Activated naive CD4-positive, alpha-beta T cell treated with anti-CD3 and anti-CD28 coated beads, Interleukin-2, amount 50 U/mL, for 72 hours (primary cell): ENCODE measurements at regions not wholly inside any gene's neighbourhood (a gene's known extent, or its start where the extent isn't known, plus 50 kb on each side); places are given as distances from the start of the nearest gene placed in this dataset.

Experiments
- ATAC-seq, 2 donors: fragments of 150-1000 bp; cut with Tn5 transposase; 2 replicates each; pipeline ENCODE4 v1.10.0; 2021; ENCODE audit warnings: mild to moderate bottlenecking in 2 of 2, moderate library complexity in 2 of 2
- DNase-seq, 2 donors: peaks; one replicate each; pipeline ENCODE4 v3.0.0; 2021 to 2022; ENCODE audit warnings: low spot score in 2 of 2
- H3K27ac Mint-ChIP-seq, 2 donors: one replicate each; pipeline ENCODE4 v1.8.0; 2022; ENCODE audit warnings: mild to moderate bottlenecking in 2 of 2, mixed read lengths in 2 of 2
- H3K36me3 Mint-ChIP-seq, 2 donors: one replicate each; pipeline ENCODE4 v1.8.0; 2022; ENCODE audit warnings: mixed read lengths in 2 of 2
- H3K9me3 Mint-ChIP-seq, 2 donors: one replicate each; pipeline ENCODE4 v1.8.0; 2022; ENCODE audit warnings: mixed read lengths in 2 of 2

GRCh38 chr14:32006263-32007110, 70.6 kb upstream of the ARHGAP5 start:
- H3K36me3 Mint-ChIP-seq, result no peaks in the 10 kb centered on the region
- H3K27ac Mint-ChIP-seq, result peak overlapping the region in 1 of 2 donors; percentile 22
- ATAC-seq, result no peak
- no peaks in the 10 kb centered on the region for H3K9me3 Mint-ChIP-seq
- DNase-seq, result no peak

GRCh38 chr14:32007755-32008362, 69.2 kb upstream of the ARHGAP5 start:
- Mint-ChIP-seq H3K36me3 (no peaks in the 10 kb centered on the region), H3K27ac (no peak overlapping the region), H3K9me3 (no peaks in the 10 kb centered on the region)
- DNase-seq (no peak), ATAC-seq (no peak)

- H3K27ac Mint-ChIP-seq, result no peak overlapping the region
- DNase-seq, result no peak
These were observed 68.4 kb upstream of the ARHGAP5 start for GRCh38 chr14:32008602-32009193.

GRCh38 chr14:32009221-32009975, 67.7 kb upstream of the ARHGAP5 start:
- no peak for ATAC-seq
- H3K36me3 Mint-ChIP-seq, result no peaks in the 10 kb centered on the region
- DNase-seq, result no peak
- no peaks in the 10 kb centered on the region for H3K9me3 Mint-ChIP-seq
- H3K27ac Mint-ChIP-seq, result no peak overlapping the region

More at GRCh38 chr14:32008602-32009193, 68.4 kb upstream of the ARHGAP5 start:
- H3K9me3 Mint-ChIP-seq, result no peaks in the 10 kb centered on the region
- no peak for ATAC-seq
- H3K36me3 Mint-ChIP-seq, result no peaks in the 10 kb centered on the region

DNA sequence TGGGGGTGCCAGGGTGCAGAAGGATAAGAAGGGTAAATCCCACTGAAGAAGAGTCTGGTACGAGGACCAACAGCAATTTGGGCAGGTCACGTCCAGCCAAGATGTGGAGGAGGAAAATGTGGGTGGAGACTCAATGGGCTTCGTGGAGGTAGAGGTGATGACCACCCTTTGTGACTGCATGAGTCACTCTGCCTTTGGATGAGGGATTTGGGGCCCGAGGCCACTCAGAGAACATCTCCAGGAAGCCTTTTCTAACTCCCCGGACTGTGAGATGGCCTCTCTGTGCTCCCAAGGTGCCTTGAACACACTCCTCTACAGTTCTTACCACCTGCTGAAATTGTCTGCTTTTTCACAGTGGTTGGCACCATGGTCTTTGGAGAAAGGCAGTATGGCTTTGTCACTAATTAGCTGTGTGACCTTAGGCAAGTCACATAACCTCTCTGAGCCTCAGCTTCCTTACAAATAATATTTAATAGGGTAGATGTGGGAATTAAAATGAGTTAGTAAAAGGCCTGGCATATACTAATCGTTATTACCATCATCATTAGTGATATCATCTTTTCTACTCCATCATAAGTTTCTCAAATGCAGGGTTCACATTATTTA, 67.0 kb upstream of the ARHGAP5 start:
- H3K9me3 Mint-ChIP-seq, result no peaks in the 10 kb centered on the region
- ATAC-seq, result no peak
- DNase-seq, result no peak
- no peak overlapping the region for H3K27ac Mint-ChIP-seq
- no peaks in the 10 kb centered on the region for H3K36me3 Mint-ChIP-seq

DNA sequence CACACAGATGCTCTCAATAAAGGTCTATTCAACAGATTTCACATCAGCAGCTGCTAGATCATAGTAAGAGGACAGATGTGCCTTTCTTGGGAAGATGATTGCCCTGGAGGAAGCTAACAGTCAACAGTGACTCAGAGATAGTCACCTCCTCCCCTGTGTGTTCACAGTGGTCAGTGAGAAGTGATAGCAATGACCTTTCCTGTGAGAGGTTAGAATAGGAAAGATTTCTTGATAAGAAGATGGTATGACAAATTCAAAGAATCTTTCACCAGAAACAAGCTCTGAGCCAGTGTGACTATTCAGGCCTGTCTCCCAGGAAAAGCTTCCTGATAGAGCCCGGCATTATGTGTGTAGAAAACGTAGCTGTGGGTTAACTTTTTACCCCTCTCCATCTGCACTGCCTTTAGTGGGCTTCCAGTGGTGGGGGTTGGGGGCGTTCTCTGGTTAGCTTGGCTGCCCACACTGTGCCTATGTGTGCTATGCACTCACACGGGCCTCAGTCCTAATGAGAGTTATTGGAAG, 66.4 kb upstream of the ARHGAP5 start:
- H3K36me3 Mint-ChIP-seq, result no peaks in the 10 kb centered on the region
- DNase-seq (no peak), ATAC-seq (peak in 1 of 2 donors; percentile 73)
- H3K9me3 Mint-ChIP-seq, result no peaks in the 10 kb centered on the region
- no peak overlapping the region for H3K27ac Mint-ChIP-seq

- Mint-ChIP-seq H3K27ac (no peak overlapping the region), H3K9me3 (no peaks in the 10 kb centered on the region), H3K36me3 (no peaks in the 10 kb centered on the region)
- DNase-seq (no peak), ATAC-seq (no peak)
These were observed 65.9 kb upstream of the ARHGAP5 start for GRCh38 chr14:32011225-32011624.

- H3K9me3 Mint-ChIP-seq, result no peaks in the 10 kb centered on the region
- ATAC-seq (no peak), DNase-seq (no peak)
- H3K36me3 Mint-ChIP-seq, result no peaks in the 10 kb centered on the region
- no peak overlapping the region for H3K27ac Mint-ChIP-seq
These were observed 65.0 kb upstream of the ARHGAP5 start for GRCh38 chr14:32012062-32012461.

- Mint-ChIP-seq H3K36me3 (no peaks in the 10 kb centered on the region), H3K9me3 (no peaks in the 10 kb centered on the region), H3K27ac (no peak overlapping the region)
- DNase-seq (no peak), ATAC-seq (no peak)
These were observed 64.5 kb upstream of the ARHGAP5 start for GRCh38 chr14:32012571-32012970.

GRCh38 chr14:32013083-32013482, 64.0 kb upstream of the ARHGAP5 start:
- DNase-seq, result no peak
- no peak for ATAC-seq
- Mint-ChIP-seq H3K27ac (no peak overlapping the region), H3K9me3 (no peaks in the 10 kb centered on the region), H3K36me3 (no peaks in the 10 kb centered on the region)

GRCh38 chr14:32014057-32014456, 63.0 kb upstream of the ARHGAP5 start:
- ATAC-seq (no peak), DNase-seq (no peak)
- Mint-ChIP-seq H3K9me3 (no peaks in the 10 kb centered on the region), H3K36me3 (no peaks in the 10 kb centered on the region), H3K27ac (no peak overlapping the region)

GRCh38 chr14:32014498-32014897, 62.6 kb upstream of the ARHGAP5 start:
- no peaks in the 10 kb centered on the region for H3K36me3 Mint-ChIP-seq
- ATAC-seq (no peak), DNase-seq (no peak)
- H3K9me3 Mint-ChIP-seq, result no peaks in the 10 kb centered on the region
- no peak overlapping the region for H3K27ac Mint-ChIP-seq

DNA sequence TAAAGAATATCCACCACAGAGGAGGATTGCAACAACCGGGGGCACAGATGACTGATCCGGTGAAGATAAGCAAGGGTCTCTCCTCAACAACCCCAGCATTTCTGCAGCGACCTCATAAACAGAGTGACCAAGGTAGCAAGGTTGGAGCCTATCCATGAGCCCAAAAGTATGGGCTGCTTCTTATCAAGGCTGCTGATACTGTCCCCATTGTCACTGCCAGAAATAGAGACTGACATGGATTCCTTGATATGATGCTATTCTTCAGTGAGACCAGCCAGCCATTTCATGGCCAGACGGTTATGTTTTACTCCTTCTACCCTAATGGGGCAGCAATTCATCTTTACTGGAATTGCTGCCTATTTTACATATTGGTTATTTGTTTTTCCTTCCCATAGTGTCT, 61.9 kb upstream of the ARHGAP5 start:
- H3K36me3 Mint-ChIP-seq, result no peaks in the 10 kb centered on the region
- H3K27ac Mint-ChIP-seq, result no peak overlapping the region
- H3K9me3 Mint-ChIP-seq, result no peaks in the 10 kb centered on the region
- ATAC-seq (no peak), DNase-seq (no peak)

- DNase-seq (no peak), ATAC-seq (no peak)
- no peaks in the 10 kb centered on the region for H3K36me3 Mint-ChIP-seq
- H3K9me3 Mint-ChIP-seq, result no peaks in the 10 kb centered on the region
- H3K27ac Mint-ChIP-seq, result no peak overlapping the region
These were observed 59.5 kb upstream of the ARHGAP5 start for GRCh38 chr14:32017587-32017986.

DNA sequence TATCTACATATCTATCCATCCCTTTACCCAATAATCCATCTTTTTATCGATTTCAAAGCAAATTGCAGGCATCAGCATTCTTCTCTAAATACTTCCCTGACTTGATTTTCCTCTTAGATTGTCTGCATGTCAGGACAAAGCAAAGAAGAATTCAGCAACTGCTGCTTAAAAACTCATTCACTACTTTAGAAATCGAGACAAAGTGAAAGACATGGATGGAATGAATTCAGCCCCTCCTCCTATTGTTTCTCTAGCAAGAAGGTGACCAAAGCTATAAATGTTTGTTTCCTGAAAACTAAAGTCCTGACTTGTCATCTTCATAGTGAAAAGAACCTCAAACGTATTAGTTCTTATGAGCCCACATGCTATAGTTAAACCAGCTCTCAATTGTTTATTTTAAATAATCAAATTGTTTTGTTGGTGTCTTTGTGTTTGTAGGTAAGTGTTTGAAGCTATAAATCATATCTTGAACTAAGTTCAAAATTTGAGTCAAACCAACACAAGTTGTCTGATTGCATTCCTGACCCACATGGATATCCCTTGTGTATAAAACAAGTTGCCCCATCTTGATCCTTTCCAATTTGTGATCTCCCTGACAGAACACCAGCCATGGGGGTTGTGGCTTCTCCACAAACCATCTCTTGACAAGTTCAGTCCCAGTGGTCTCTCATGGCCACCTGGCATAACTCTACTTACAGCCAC, 58.6 kb upstream of the ARHGAP5 start:
- Mint-ChIP-seq H3K9me3 (no peaks in the 10 kb centered on the region), H3K27ac (no peak overlapping the region), H3K36me3 (no peaks in the 10 kb centered on the region)
- DNase-seq, result no peak
- ATAC-seq, result no peak

- no peaks in the 10 kb centered on the region for H3K9me3 Mint-ChIP-seq
- ATAC-seq (no peak), DNase-seq (no peak)
- no peaks in the 10 kb centered on the region for H3K36me3 Mint-ChIP-seq
- no peak overlapping the region for H3K27ac Mint-ChIP-seq
These were observed 57.8 kb upstream of the ARHGAP5 start for GRCh38 chr14:32019276-32019675.
